T-helper 2 cell (primary cell): ENCODE measurements at regions not wholly inside any gene's neighbourhood (a gene's known extent, or its start where the extent isn't known, plus 50 kb on each side); places are given as distances from the start of the nearest gene placed in this dataset.
"Not testable (repeated sequence)": the region's sequence is repeated elsewhere in the genome, so short reads cannot be mapped to it uniquely, and the experiment has no call there.

ENCODE experiments used
- DNase-seq, 5 experiments: peaks; one replicate each; pipeline versions ENCODE4 v3.0.0 to v3.0.0-alpha.2; 2012 to 2022

GRCh38 chrX:124238268-124238667 is 94.2 kb upstream of the TEX13D start:
- DNase-seq = peak in 1 of 5 experiments; percentile 69

DNA sequence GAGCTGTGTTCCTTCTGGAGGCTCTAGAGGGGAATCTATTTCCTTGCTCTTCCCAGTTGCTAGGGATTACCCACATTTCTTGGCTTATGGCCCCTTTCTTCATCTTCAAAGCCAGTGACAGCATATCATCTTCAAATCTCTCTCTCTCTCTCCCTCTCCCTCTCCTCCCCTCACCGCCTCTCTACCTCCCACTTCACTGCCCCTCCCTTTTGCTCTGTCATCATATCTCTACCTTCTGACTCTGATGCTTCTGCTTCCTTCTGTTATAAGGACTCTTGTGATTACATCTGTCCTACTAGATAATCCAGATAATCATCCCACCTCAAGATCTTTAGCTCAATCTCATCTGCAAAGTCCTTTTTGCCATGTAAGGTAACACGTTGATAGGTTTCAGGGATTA is 93.1 kb upstream of the TEX13D start:
- peak in 1 of 5 experiments; percentile 76 for DNase-seq

DNA sequence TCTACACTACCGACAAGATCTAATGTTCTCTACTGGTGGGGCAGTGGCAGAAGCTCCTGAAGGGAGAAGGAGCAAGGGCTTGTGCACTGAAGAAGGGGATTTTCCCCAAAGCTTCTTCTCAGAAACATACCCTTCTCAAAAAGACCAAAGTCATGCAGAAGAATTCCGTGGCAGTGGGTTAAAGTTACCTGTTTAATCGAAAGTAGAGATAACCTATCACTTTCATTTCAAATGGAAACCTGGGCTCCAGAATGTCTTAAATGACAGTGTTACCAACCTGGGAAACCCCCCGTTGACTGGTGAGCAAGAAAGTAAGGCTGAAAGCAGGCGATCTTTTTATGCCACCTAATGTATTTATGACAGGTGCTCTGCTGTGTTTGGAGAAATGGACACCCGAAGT is 92.5 kb upstream of the TEX13D start:
- peak in 2 of 5 experiments; percentile 36 to 84 for DNase-seq

DNA sequence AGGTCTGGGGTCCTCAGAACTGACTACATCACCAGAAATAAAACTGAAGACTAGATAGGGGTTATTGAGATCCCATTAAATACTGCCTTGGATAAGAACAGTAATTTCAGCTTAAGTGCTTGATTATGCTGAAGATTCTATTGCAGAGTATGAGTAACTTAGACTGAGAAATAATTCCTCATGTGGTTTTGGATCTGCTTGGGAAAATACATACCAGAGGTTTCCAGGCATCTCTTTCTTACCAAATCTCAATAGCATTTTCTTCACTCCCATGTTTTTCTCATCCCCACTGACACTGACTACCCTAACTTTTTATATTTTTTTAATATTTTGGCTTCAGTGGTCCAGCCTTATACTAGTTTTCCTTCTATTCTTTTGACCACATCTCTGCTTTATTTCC is 92.0 kb upstream of the TEX13D start:
- DNase-seq = no peak

GRCh38 chrX:124242131-124242530 is 90.3 kb upstream of the TEX13D start:
- DNase-seq = no peak

GRCh38 chrX:124249345-124249744 is 83.1 kb upstream of the TEX13D start:
- DNase-seq = peak in 1 of 5 experiments; percentile 2

DNA sequence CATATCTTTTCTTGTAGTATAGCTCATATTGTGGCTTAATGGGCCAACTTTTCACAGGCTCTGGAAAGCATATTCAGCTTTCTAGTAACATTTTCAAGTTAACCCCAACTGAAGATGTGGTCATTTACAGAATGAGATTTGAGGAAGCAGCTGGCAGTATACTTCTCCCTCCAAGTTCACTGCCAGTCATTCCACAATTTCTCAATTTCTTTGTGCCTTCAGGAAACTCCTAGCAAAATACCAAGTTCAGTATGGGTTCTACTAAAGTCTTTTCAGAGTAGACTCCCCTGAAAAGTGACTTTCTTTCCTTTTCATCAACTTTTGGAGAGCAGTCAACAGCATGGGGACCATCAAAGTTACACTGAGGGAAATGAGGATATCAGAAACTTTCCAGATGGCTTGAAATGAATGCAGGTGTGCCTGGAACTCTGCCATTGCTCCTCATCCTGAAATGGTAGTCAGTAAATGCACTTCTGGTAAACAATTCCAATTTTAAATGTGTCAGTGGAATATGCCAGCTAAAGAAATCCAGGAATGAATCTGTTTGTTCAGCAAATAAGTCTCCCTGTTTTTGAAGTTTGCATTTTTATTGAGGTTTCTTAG is 81.5 kb upstream of the TEX13D start:
- DNase-seq = no peak

DNA sequence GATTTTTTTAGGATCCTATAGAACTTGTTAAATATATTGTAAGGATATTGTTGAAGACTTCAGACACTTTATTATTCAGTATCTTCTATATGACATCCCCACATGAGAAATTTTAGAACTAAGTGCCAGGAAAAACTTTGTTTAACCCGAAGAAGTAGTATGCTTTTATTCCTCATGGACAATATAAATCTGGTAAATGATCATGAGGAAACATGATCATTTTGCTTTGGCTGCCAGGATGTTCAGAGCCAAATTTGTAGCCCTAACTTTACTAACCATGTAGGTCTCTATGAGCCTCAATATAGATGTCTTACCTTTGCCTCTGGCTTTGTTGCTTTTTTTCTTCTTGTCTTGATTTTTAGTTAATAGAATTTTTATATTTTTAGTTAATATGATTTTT is 77.8 kb upstream of the TEX13D start:
- DNase-seq = no peak

DNA sequence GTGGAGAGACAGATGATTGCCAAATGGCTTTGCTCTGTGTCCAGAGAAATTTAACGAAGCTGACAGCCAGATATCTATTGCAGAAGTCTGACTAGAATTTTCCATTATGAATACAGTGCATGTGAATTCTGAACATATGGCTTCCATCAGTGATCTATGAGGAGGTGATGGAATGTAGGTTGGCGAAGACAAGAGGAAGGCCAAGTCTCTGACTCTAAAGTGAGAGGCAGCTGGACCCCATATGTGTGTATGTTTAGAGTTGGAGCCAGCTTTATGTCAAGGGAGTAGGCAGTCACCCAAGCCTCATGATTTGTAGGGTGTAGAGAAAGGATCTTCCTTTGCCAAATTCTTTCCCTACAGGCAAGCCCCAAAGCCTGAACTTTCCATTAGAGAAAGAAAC is 76.2 kb upstream of the TEX13D start:
- no peak for DNase-seq

DNA sequence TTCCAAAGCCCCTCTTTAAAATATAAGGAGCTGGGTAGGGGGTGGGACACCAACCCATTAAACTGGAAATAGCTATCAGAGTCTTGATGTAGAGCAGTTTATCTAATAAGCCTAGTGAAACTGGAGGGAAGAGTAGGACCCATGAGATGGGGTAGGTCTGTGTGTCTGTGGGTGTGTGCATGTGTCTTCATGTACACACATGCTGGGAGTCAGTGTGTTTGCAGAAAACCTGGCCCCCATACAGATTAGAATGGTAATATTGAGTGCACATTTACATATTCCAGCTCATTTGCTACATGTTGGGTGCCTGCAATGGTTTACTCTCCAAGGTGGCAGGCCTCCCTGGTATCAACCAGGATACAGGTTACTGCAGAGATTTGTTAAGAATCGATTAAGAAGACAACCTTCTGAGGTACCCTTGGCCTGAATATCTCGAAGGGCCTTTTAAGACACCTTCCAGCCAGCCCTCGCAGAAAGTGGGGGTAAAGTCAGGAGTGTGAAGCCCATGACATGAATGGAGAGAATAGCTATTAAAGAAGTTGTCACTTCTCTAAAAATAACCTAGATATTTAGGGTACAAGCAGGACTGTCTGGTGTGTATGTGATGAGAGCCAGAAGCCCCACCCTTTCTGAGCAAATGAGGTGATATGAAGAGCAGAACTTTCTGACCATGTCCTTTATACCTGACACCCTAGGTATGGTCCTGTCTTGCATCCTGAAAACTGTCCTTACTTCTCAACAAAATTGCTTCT is 75.7 kb upstream of the TEX13D start:
- no peak for DNase-seq

GRCh38 chrX:124257924-124258702 is 74.3 kb upstream of the TEX13D start:
- DNase-seq = no peak

DNA sequence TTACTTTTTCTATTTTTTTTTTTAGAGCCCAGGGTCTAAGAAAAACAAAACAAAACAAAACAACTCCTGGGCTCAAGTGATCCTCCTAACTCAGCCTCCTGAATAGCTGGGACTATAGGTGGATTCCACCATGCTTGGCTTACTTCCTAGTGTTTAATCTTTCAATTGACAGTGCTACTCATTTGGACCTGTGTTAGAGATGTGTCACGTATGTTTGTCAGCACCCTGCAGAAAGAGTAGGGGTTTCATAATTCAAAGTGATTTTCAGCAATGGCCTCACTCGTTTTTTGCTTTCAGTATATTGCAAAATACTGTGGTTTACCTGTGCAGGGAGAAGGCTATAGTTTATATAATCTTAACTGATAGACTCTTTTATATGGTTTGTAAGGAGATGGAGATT is 71.6 kb upstream of the TEX13D start:
- peak in 1 of 5 experiments; percentile 17 for DNase-seq

DNA sequence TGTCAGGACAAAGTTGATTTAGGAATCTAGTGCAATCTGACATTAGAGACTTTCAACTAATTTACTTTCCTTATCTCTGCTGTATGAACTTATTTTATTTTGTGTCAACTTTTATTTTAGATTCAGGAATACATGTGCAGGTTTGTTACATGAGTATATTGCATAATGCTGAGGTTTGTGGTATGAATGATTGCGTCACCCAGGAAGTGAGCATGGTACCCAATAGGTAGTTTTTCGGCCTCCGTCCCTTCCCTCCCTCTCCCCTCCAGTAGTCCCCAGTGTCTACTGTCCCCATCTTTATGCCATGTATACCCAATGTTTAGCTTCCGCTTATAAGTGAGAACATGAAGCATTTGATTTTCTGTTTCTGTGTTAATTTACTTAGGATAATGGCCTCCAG is 68.7 kb upstream of the TEX13D start:
- peak in 1 of 5 experiments; percentile 38 for DNase-seq

DNA sequence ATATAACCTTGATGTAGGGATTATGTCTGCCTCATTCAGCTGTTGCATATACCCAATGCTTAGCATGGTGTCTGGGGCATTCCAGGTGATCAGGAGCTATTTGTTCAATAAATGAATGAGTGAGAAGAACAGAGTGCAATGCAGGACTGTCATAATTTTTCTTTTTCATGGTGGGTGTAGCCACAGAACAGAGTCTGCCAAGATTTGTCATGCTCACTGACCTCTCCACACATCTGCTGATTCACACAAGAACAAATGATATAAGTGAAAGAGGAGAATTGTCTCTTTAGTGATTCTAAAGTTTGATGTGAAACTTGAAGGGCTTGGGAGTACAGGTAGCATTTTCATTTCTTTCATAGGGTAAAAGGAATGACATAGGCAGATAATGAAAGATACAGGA is 64.4 kb upstream of the TEX13D start:
- no peak for DNase-seq

- DNase-seq = no peak
These were observed 62.6 kb upstream of the TEX13D start for GRCh38 chrX:124269881-124270280.

DNA sequence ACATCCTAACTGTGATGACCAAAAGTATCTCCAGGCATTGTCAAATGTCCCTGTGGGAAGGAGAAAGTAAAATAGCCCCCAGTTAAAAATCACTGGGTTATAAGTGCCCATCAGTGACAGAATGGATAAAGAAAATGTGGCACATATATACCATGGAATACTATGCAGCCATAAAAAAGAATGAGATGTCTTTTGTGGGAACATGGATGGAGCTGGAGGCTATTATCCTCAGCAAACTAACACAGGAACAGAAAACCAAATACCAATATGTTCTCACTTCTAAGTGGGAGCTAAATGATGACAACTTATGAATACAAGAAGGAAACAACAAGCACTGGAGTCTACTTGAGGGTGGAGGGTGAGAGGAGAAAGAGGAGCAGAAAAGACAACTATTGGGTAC is 60.9 kb upstream of the TEX13D start:
- DNase-seq = not testable (repeated sequence)

GRCh38 chrX:124272370-124272982 is 60.0 kb upstream of the TEX13D start:
- no peak for DNase-seq

DNA sequence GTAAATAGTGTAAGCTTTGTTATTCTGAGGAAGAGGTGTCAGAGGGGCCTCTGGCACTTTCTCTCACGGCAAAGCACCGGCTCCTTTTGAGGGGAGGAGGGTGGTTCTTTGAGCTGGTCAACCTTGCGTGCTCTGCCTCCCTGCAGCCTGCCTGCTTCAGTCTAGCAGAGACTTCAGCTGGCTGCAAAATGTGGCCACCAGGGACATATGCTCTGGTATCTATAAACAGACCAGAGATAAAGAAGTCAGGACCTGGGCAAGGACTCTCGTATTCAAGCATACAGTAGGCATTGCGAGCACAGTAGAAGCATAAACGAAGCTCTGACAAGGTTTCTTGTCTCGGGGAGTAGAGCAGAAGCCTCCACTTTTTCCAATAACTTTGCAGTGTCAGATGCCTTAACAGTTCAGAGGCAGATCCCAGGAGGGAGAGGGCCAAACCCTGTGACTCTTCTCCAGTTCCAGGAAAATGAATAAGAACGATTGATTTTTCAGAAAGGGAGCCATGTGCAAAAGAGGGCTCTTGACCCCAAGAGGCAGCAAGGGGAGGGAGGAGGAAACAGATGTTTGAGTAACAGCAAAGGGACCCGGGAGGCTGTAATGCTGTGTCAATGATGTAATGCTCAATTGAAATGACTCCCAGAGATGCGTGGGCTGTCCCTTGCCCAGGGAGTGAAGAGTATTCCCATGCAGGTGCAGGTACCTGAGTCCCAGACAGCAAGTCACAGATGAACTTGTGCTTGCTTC is 57.9 kb upstream of the TEX13D start:
- no peak for DNase-seq

GRCh38 chrX:124275182-124275894 is 57.1 kb upstream of the TEX13D start:
- DNase-seq = no peak

DNA sequence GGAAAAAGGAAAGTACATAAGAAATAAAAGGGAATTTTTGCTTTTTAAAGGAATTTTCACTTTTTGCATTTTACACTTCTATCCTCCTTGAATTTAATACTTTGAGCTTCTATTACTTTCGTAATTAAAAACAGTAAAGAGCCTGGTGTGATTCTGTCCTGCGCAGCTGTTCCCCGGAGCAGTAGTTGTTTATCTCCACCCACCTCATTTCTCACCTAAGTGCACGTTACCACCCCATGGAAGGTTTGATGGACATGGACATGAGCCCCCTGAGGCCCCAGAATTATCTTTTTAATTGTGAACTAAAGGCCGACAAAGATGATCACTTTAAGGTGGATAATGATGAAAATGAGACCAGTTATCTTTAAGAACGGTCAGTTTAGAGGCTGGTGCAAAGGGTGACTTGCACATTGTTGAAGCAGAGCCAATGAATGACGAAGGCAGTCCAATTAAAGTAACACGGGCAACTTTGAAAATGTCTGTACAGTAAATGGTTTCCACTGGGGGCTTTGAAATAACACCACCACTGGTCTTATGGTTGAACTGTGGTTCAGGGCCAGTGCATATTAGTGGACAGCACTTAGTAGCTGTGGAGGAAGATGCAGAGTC is 52.1 kb upstream of the TEX13D start:
- DNase-seq = no peak

- DNase-seq = no peak
These were observed 49.9 kb upstream of the TEX13D start for GRCh38 chrX:124282580-124282979.
